ENCODE measurements at regions not wholly inside any gene's neighbourhood (a gene's known extent, or its start where the extent isn't known, plus 50 kb on each side); places are given as distances from the start of the nearest gene placed in this dataset.

DNA sequence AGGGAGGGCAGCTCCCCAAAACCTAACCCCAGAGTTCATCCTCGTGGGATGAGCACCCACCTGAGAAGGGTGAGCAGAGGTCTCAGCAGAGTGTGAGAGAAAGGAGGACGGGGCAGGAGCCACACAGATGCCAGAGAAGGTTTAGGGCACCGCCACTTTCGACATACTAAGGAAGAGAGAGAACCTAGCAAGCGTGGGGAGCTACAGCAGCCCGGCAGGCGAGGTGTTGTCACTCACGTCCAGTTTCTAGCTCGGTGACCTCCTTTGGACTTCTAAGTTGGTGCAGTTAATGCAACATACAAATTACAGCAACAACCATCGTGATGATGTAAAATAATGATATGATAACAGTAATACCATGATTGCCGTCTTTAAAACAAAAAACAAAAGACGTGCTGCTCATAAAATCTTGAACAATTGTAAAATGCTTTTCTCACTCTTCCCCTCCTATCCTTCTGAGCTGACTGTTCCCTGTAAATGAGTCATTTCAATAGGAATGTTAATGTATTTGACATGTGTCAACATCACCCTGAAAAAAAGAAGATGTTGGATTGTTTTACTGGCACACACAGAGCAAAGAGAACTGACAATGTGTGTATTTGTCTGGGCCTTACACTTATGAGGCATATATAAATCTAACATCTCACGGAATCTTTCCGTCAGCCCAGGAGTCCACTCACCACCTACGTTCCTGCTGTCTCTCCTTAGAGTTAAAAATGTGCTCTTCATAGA is 158.2 kb upstream of the MAF start:
- TF ChIP-seq ZC3H10 (CRISPR knock-in tag; IDR thresholded peaks at IDR 0.05) (no peak), PPARA (CRISPR knock-in tag; IDR thresholded peaks at IDR 0.05; ENCODE audit: borderline replicate concordance) (no peak), TCF4 (CRISPR knock-in tag; IDR thresholded peaks at IDR 0.05; ENCODE audit: borderline replicate concordance) (no peak), RARB (CRISPR knock-in tag; IDR thresholded peaks at IDR 0.05) (no peak), ARNTL (CRISPR knock-in tag; IDR thresholded peaks at IDR 0.05; ENCODE audit: borderline replicate concordance, low read depth) (no peak), SNAI2 (CRISPR knock-in tag; IDR thresholded peaks at IDR 0.05) (no peak), OSR1 (CRISPR knock-in tag; IDR thresholded peaks at IDR 0.05) (no peak), CSDC2 (CRISPR knock-in tag; IDR thresholded peaks at IDR 0.05) (no peak)
- TF ChIP-seq, protein P1, sequence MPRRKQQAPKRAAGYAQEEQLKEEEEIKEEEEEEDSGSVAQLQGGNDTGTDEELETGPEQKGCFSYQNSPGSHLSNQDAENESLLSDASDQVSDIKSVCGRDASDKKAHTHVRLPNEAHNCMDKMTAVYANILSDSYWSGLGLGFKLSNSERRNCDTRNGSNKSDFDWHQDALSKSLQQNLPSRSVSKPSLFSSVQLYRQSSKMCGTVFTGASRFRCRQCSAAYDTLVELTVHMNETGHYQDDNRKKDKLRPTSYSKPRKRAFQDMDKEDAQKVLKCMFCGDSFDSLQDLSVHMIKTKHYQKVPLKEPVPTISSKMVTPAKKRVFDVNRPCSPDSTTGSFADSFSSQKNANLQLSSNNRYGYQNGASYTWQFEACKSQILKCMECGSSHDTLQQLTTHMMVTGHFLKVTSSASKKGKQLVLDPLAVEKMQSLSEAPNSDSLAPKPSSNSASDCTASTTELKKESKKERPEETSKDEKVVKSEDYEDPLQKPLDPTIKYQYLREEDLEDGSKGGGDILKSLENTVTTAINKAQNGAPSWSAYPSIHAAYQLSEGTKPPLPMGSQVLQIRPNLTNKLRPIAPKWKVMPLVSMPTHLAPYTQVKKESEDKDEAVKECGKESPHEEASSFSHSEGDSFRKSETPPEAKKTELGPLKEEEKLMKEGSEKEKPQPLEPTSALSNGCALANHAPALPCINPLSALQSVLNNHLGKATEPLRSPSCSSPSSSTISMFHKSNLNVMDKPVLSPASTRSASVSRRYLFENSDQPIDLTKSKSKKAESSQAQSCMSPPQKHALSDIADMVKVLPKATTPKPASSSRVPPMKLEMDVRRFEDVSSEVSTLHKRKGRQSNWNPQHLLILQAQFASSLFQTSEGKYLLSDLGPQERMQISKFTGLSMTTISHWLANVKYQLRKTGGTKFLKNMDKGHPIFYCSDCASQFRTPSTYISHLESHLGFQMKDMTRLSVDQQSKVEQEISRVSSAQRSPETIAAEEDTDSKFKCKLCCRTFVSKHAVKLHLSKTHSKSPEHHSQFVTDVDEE (CRISPR knock-in tag; IDR thresholded peaks at IDR 0.05) = no peak
- TF ChIP-seq, protein P2, sequence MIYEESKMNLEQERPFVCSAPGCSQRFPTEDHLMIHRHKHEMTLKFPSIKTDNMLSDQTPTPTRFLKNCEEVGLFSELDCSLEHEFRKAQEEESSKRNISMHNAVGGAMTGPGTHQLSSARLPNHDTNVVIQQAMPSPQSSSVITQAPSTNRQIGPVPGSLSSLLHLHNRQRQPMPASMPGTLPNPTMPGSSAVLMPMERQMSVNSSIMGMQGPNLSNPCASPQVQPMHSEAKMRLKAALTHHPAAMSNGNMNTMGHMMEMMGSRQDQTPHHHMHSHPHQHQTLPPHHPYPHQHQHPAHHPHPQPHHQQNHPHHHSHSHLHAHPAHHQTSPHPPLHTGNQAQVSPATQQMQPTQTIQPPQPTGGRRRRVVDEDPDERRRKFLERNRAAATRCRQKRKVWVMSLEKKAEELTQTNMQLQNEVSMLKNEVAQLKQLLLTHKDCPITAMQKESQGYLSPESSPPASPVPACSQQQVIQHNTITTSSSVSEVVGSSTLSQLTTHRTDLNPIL (CRISPR knock-in tag; IDR thresholded peaks at IDR 0.05; ENCODE audit: low read depth) = no peak
- TF ChIP-seq, protein P3, sequence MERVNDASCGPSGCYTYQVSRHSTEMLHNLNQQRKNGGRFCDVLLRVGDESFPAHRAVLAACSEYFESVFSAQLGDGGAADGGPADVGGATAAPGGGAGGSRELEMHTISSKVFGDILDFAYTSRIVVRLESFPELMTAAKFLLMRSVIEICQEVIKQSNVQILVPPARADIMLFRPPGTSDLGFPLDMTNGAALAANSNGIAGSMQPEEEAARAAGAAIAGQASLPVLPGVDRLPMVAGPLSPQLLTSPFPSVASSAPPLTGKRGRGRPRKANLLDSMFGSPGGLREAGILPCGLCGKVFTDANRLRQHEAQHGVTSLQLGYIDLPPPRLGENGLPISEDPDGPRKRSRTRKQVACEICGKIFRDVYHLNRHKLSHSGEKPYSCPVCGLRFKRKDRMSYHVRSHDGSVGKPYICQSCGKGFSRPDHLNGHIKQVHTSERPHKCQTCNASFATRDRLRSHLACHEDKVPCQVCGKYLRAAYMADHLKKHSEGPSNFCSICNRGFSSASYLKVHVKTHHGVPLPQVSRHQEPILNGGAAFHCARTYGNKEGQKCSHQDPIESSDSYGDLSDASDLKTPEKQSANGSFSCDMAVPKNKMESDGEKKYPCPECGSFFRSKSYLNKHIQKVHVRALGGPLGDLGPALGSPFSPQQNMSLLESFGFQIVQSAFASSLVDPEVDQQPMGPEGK (CRISPR knock-in tag; IDR thresholded peaks at IDR 0.05; ENCODE audit: borderline replicate concordance) = no peak
- TF ChIP-seq, protein P4, sequence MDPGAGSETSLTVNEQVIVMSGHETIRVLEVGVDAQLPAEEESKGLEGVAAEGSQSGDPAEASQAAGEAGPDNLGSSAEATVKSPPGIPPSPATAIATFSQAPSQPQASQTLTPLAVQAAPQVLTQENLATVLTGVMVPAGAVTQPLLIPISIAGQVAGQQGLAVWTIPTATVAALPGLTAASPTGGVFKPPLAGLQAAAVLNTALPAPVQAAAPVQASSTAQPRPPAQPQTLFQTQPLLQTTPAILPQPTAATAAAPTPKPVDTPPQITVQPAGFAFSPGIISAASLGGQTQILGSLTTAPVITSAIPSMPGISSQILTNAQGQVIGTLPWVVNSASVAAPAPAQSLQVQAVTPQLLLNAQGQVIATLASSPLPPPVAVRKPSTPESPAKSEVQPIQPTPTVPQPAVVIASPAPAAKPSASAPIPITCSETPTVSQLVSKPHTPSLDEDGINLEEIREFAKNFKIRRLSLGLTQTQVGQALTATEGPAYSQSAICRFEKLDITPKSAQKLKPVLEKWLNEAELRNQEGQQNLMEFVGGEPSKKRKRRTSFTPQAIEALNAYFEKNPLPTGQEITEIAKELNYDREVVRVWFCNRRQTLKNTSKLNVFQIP (CRISPR knock-in tag; IDR thresholded peaks at IDR 0.05; ENCODE audit: borderline replicate concordance, low read depth) = no peak
